ENCODE measurements at regions not wholly inside any gene's neighbourhood (a gene's known extent, or its start where the extent isn't known, plus 50 kb on each side); places are given as distances from the start of the nearest gene placed in this dataset.
A peak's percentile ranks its signal among the peaks of the same experiment; 100 is the strongest.

- Histone ChIP-seq H3K79me2 (ENCODE audit: low read depth) (no peaks in the 10 kb centered on the region), H3F3A (ENCODE audit: low read depth) (no peaks in the 10 kb centered on the region), H3K4me2 (no peak overlapping the region), H2AFZ (replicated peaks) (no peak overlapping the region), H3K36me3 (no peaks in the 10 kb centered on the region), H3K4me3 (no peak overlapping the region), H4K20me1 (ENCODE audit: low read depth) (no peaks in the 10 kb centered on the region), H3K27me3 (no peaks in the 10 kb centered on the region), H3K27ac (no peak overlapping the region), H3K4me1 (no peaks in the 10 kb centered on the region), H3K9me3 (ENCODE audit: low read depth) (no peaks in the 10 kb centered on the region), H3K9ac (no peak overlapping the region)
- Mint-ChIP-seq H3K9me3 (peaks cover 22% of the 10 kb centered on the region), H3K27me3 (ENCODE audit: insufficient read depth, low read depth) (no peaks in the 10 kb centered on the region), H3K4me3 (no peak overlapping the region), H3K4me1 (no peaks in the 10 kb centered on the region), H3K36me3 (no peaks in the 10 kb centered on the region), H3K27ac (no peak overlapping the region)
- DNase-seq (ENCODE audit: low spot score) = no peak
- TF ChIP-seq CTCF (IDR thresholded peaks at IDR 0.05) (no peak), EZH2 (IDR thresholded peaks at IDR 0.05) (no peak), EZH2phosphoT487 (IDR thresholded peaks at IDR 0.05) (no peak)
These were observed 527.5 kb downstream of the TMA16 start for GRCh38 chr4:164021947-164022346.

- no peaks in the 10 kb centered on the region for H3K27me3 Mint-ChIP-seq (ENCODE audit: insufficient read depth, low read depth)
- Histone ChIP-seq H3K27me3 (no peaks in the 10 kb centered on the region), H3K4me2 (no peak overlapping the region), H2AFZ (replicated peaks) (no peak overlapping the region), H3K27ac (no peak overlapping the region), H3K79me2 (ENCODE audit: low read depth) (no peaks in the 10 kb centered on the region), H3K36me3 (no peaks in the 10 kb centered on the region), H3K4me1 (no peaks in the 10 kb centered on the region), H3K9ac (no peak overlapping the region), H3K9me3 (ENCODE audit: low read depth) (no peaks in the 10 kb centered on the region), H4K20me1 (ENCODE audit: low read depth) (no peaks in the 10 kb centered on the region), H3K4me3 (no peak overlapping the region), H3F3A (ENCODE audit: low read depth) (no peaks in the 10 kb centered on the region)
- H3K27ac Mint-ChIP-seq = no peak overlapping the region
- H3K4me1 Mint-ChIP-seq = no peaks in the 10 kb centered on the region
- TF ChIP-seq CTCF (IDR thresholded peaks at IDR 0.05) (peak; percentile 35), EZH2 (IDR thresholded peaks at IDR 0.05) (no peak)
- DNase-seq (ENCODE audit: low spot score) = peak; percentile 1
- H3K9me3 Mint-ChIP-seq = peaks cover 22% of the 10 kb centered on the region
- H3K36me3 Mint-ChIP-seq = no peaks in the 10 kb centered on the region
- no peak overlapping the region for H3K4me3 Mint-ChIP-seq
These were observed 528.7 kb downstream of the TMA16 start for GRCh38 chr4:164023214-164023613.

GRCh38 chr4:164027805-164028204 is 533.3 kb downstream of the TMA16 start:
- no peak overlapping the region for H3K9ac ChIP-seq
- no peaks in the 10 kb centered on the region for H3F3A ChIP-seq (ENCODE audit: low read depth)
- Mint-ChIP-seq H3K27me3 (ENCODE audit: insufficient read depth, low read depth) (no peaks in the 10 kb centered on the region), H3K4me3 (no peak overlapping the region), H3K4me1 (no peaks in the 10 kb centered on the region), H3K9me3 (peaks cover 18% of the 10 kb centered on the region), H3K36me3 (no peaks in the 10 kb centered on the region), H3K27ac (no peak overlapping the region)
- H3K27ac ChIP-seq = no peak overlapping the region
- no peak for TF ChIP-seq CTCF (IDR thresholded peaks at IDR 0.05)
- TF ChIP-seq EZH2phosphoT487 (IDR thresholded peaks at IDR 0.05) = no peak
- no peak for TF ChIP-seq EZH2 (IDR thresholded peaks at IDR 0.05)
- no peak overlapping the region for H3K4me2 ChIP-seq
- no peaks in the 10 kb centered on the region for H3K36me3 ChIP-seq
- no peak overlapping the region for H2AFZ ChIP-seq (replicated peaks)
- H3K4me3 ChIP-seq = no peak overlapping the region
- H3K4me1 ChIP-seq = no peaks in the 10 kb centered on the region
- DNase-seq (ENCODE audit: low spot score) = no peak
- H3K9me3 ChIP-seq (ENCODE audit: low read depth) = no peaks in the 10 kb centered on the region
- H4K20me1 ChIP-seq (ENCODE audit: low read depth) = no peaks in the 10 kb centered on the region
- H3K27me3 ChIP-seq = no peaks in the 10 kb centered on the region
- no peaks in the 10 kb centered on the region for H3K79me2 ChIP-seq (ENCODE audit: low read depth)

- Histone ChIP-seq H2AFZ (replicated peaks) (no peak overlapping the region), H3K9ac (no peak overlapping the region), H3K4me3 (no peak overlapping the region), H3K9me3 (ENCODE audit: low read depth) (no peaks in the 10 kb centered on the region), H3K36me3 (no peaks in the 10 kb centered on the region), H3K27ac (no peak overlapping the region), H4K20me1 (ENCODE audit: low read depth) (no peaks in the 10 kb centered on the region), H3F3A (ENCODE audit: low read depth) (no peaks in the 10 kb centered on the region), H3K4me1 (no peaks in the 10 kb centered on the region), H3K79me2 (ENCODE audit: low read depth) (no peaks in the 10 kb centered on the region), H3K27me3 (no peaks in the 10 kb centered on the region), H3K4me2 (no peak overlapping the region)
- no peak for DNase-seq (ENCODE audit: low spot score)
- Mint-ChIP-seq H3K4me3 (no peak overlapping the region), H3K27me3 (ENCODE audit: insufficient read depth, low read depth) (peaks cover 3% of the 10 kb centered on the region), H3K36me3 (no peaks in the 10 kb centered on the region), H3K9me3 (peaks cover 17% of the 10 kb centered on the region), H3K4me1 (no peaks in the 10 kb centered on the region), H3K27ac (no peak overlapping the region)
- TF ChIP-seq EZH2 (IDR thresholded peaks at IDR 0.05) (no peak), EZH2phosphoT487 (IDR thresholded peaks at IDR 0.05) (no peak), CTCF (IDR thresholded peaks at IDR 0.05) (no peak)
These were observed 545.0 kb downstream of the TMA16 start for GRCh38 chr4:164039482-164039881.
